Effector memory CD8-positive, alpha-beta T cell (primary cell): ENCODE measurements at regions not wholly inside any gene's neighbourhood (a gene's known extent, or its start where the extent isn't known, plus 50 kb on each side); places are given as distances from the start of the nearest gene placed in this dataset.
"Not testable (repeated sequence)": the region's sequence is repeated elsewhere in the genome, so short reads cannot be mapped to it uniquely, and the experiment has no call there.

Source experiments
- ATAC-seq: fragments of 150-1000 bp; cut with Tn5 transposase; replicated peaks from 2 replicates; pipeline ENCODE4 v1.10.0; 2021; ENCODE audit warnings: mild to moderate bottlenecking, moderate library complexity
- DNase-seq, 3 experiments: peaks; one replicate each; pipeline ENCODE4 v3.0.0; 2021
- H3K27ac Mint-ChIP-seq, 2 donors: one replicate each; pipeline ENCODE4 v1.8.0; 2022; ENCODE audit warnings: mild to moderate bottlenecking in 2 of 2, mixed read lengths in 2 of 2, moderate library complexity in 2 of 2
- H3K27me3 Mint-ChIP-seq, 2 donors: one replicate each; pipeline ENCODE4 v1.8.0; 2022; ENCODE audit warnings: mixed read lengths in 2 of 2
- H3K36me3 Mint-ChIP-seq: one replicate; pipeline ENCODE4 v1.8.0; 2022; ENCODE audit warnings: mild to moderate bottlenecking, moderate library complexity, mixed read lengths; ENCODE audit not compliant: insufficient read depth
- H3K4me1 Mint-ChIP-seq, 2 donors: one replicate each; pipeline ENCODE4 v1.8.0; 2022; ENCODE audit warnings: low read depth in 2 of 2, mixed read lengths in 2 of 2
- H3K4me3 Mint-ChIP-seq, 2 donors: one replicate each; pipeline ENCODE4 v1.8.0; 2022; ENCODE audit warnings: mild to moderate bottlenecking in 2 of 2, mixed read lengths in 2 of 2, moderate library complexity in 2 of 2
- H3K9me3 Mint-ChIP-seq, 2 donors: one replicate each; pipeline ENCODE4 v1.8.0; 2022; ENCODE audit warnings: mixed read lengths in 2 of 2

GRCh38 chr12:39699079-39699478 is 79.5 kb upstream of the ABCD2 start:
- not testable (repeated sequence) for H3K4me1 Mint-ChIP-seq, ATAC-seq, H3K36me3 Mint-ChIP-seq, H3K27me3 Mint-ChIP-seq, H3K9me3 Mint-ChIP-seq, H3K4me3 Mint-ChIP-seq, DNase-seq, H3K27ac Mint-ChIP-seq

GRCh38 chr12:39697108-39697507 is 77.5 kb upstream of the ABCD2 start:
- H3K36me3 Mint-ChIP-seq, result no peaks in the 10 kb centered on the region
- ATAC-seq (no peak), DNase-seq (no peak)
- H3K27me3 Mint-ChIP-seq, result no peaks in the 10 kb centered on the region
- H3K27ac Mint-ChIP-seq, result no peak overlapping the region
- peaks cover 0 to 8% of the 10 kb centered on the region in 2 donors for H3K9me3 Mint-ChIP-seq
- H3K4me1 Mint-ChIP-seq, result no peaks in the 10 kb centered on the region
- H3K4me3 Mint-ChIP-seq, result no peak overlapping the region

GRCh38 chr12:39692258-39692853 is 72.8 kb upstream of the ABCD2 start:
- no peaks in the 10 kb centered on the region for H3K9me3 Mint-ChIP-seq
- no peaks in the 10 kb centered on the region for H3K27me3 Mint-ChIP-seq
- H3K4me3 Mint-ChIP-seq, result no peak overlapping the region
- ATAC-seq, result peak; percentile 62
- no peaks in the 10 kb centered on the region for H3K4me1 Mint-ChIP-seq
- H3K27ac Mint-ChIP-seq, result no peak overlapping the region
- H3K36me3 Mint-ChIP-seq, result no peaks in the 10 kb centered on the region
- no peak for DNase-seq

GRCh38 chr12:39685854-39686657 is 66.5 kb upstream of the ABCD2 start:
- Mint-ChIP-seq H3K4me1 (peaks cover 18 to 34% of the 10 kb centered on the region in 2 donors), H3K9me3 (no peaks in the 10 kb centered on the region), H3K4me3 (peak overlapping the region in 1 of 2 donors; percentile 16), H3K36me3 (peaks cover 14% of the 10 kb centered on the region), H3K27me3 (no peaks in the 10 kb centered on the region), H3K27ac (peak overlapping the region in 1 of 2 donors; percentile 73)
- ATAC-seq, result peak; percentile 46
- no peak for DNase-seq

DNA sequence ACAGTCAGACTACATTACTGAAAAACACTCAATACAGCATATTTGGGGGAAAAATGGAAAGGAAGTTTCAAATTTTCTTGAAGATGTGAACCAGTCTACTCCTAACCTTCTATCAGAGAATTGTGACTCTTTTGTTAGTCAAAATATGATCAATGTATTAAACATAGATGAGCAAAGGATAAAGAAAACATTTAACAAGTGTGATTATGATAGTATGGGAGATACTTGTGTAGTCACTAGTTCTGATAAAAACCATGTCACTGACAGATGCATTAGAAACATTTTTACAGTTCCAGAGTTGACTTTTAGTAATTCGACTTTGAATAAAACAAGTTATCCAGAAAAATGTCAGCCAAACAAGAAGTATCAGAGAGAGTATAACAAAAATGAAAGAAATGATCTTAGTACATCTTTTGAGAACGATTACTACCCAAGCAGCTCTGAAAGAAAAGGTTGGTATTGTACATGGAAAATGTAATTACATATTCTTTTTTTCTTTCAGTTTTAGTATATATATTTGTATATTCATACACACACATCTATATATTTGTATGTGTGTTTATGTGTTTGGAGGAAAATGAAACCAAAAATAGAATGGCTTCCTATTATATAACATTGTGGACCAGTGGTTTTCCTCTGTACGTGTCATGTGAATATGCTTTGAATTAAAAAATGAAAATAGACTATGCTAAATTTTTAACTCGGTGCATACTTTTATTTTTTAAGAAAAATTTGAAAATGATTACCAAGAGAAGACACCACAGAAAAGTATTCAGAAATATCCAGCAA is 63.3 kb upstream of the ABCD2 start:
- H3K36me3 Mint-ChIP-seq, result peaks cover 14% of the 10 kb centered on the region
- H3K4me1 Mint-ChIP-seq, result peaks cover 18 to 34% of the 10 kb centered on the region in 2 donors
- peak; percentile 93 for ATAC-seq
- H3K4me3 Mint-ChIP-seq, result peak overlapping the region; percentile 74 to 82
- no peaks in the 10 kb centered on the region for H3K9me3 Mint-ChIP-seq
- H3K27ac Mint-ChIP-seq, result peak overlapping the region; percentile 97 to 98
- no peak for DNase-seq
- H3K27me3 Mint-ChIP-seq, result no peaks in the 10 kb centered on the region

- ATAC-seq (peak; percentile 49), DNase-seq (no peak)
- Mint-ChIP-seq H3K27ac (no peak overlapping the region), H3K36me3 (no peaks in the 10 kb centered on the region), H3K4me1 (peaks cover 33 to 38% of the 10 kb centered on the region in 2 donors), H3K27me3 (no peaks in the 10 kb centered on the region), H3K9me3 (peaks cover 12 to 17% of the 10 kb centered on the region in 2 donors), H3K4me3 (no peak overlapping the region)
Observed at GRCh38 chr12:39675263-39675662, 55.7 kb upstream of the ABCD2 start.

- H3K27ac Mint-ChIP-seq, result no peak overlapping the region
- DNase-seq (no peak), ATAC-seq (no peak)
- H3K4me1 Mint-ChIP-seq, result peaks cover 48 to 53% of the 10 kb centered on the region in 2 donors
- peaks cover 13 to 18% of the 10 kb centered on the region in 2 donors for H3K9me3 Mint-ChIP-seq
- H3K27me3 Mint-ChIP-seq, result no peaks in the 10 kb centered on the region
- H3K4me3 Mint-ChIP-seq, result peak overlapping the region in 1 of 2 donors; percentile 15
- H3K36me3 Mint-ChIP-seq, result peaks cover 6% of the 10 kb centered on the region
Observed at GRCh38 chr12:39672976-39673375, 53.4 kb upstream of the ABCD2 start.

- ATAC-seq, result no peak
- H3K4me3 Mint-ChIP-seq, result peak overlapping the region in 1 of 2 donors; percentile 15
- no peaks in the 10 kb centered on the region for H3K27me3 Mint-ChIP-seq
- peak overlapping the region; percentile 47 to 93 for H3K27ac Mint-ChIP-seq
- peaks cover 53 to 54% of the 10 kb centered on the region in 2 donors for H3K4me1 Mint-ChIP-seq
- peaks cover 6% of the 10 kb centered on the region for H3K36me3 Mint-ChIP-seq
- no peak for DNase-seq
- H3K9me3 Mint-ChIP-seq, result peaks cover 17 to 26% of the 10 kb centered on the region in 2 donors
Observed at GRCh38 chr12:39671898-39672875, 52.6 kb upstream of the ABCD2 start.

DNA sequence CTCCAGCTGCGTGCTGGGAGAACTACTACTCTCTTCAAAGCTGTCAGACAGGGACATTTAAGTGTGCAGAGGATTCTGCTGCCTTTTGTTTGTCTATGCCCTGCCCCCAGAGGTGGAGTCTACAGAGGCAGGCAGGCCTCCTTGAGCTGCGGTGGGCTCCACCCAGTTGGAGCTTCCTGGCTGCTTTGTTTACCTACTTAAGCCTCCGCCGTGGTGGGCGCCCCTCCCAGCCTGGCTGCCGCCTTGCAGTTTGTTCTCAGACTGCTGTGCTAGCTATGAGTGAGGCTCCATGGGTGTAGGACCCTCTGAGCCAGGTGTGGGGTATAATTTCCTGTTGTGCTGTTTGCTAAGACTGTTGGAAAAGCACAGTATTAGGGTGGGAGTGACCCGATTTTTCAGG is 49.9 kb upstream of the ABCD2 start:
- H3K36me3 Mint-ChIP-seq, H3K27me3 Mint-ChIP-seq: not testable (repeated sequence)
- peaks cover 47 to 55% of the 10 kb centered on the region in 2 donors for H3K4me1 Mint-ChIP-seq
- DNase-seq, result peak; percentile 41 to 49 (median 44)
- peaks cover 17 to 32% of the 10 kb centered on the region in 2 donors for H3K9me3 Mint-ChIP-seq
- peak; percentile 76 for ATAC-seq
- peak overlapping the region; percentile 93 to 95 for H3K27ac Mint-ChIP-seq
- peak overlapping the region; percentile 70 to 71 for H3K4me3 Mint-ChIP-seq
